ENCODE measurements at regions not wholly inside any gene's neighbourhood (a gene's known extent, or its start where the extent isn't known, plus 50 kb on each side); places are given as distances from the start of the nearest gene placed in this dataset.
"Not testable (repeated sequence)": the region's sequence is repeated elsewhere in the genome, so short reads cannot be mapped to it uniquely, and the experiment has no call there.

- no peaks in the 10 kb centered on the region for H3K4me1 ChIP-seq (ENCODE audit: control insufficient read depth, insufficient read depth, low read length, poor library complexity, severe bottlenecking)
- H3K27ac ChIP-seq (ENCODE audit: insufficient read depth, low read length, poor library complexity, severe bottlenecking), result no peak overlapping the region
- no peak for DNase-seq
- no peaks in the 10 kb centered on the region for H3K9me3 ChIP-seq (ENCODE audit: control insufficient read depth, low read length)
- no peaks in the 10 kb centered on the region for H3K36me3 ChIP-seq (ENCODE audit: control insufficient read depth, insufficient read depth, low read length)
- no peaks in the 10 kb centered on the region for H3K27me3 ChIP-seq (replicated peaks; ENCODE audit: control insufficient read depth, insufficient read depth, low read length, poor library complexity, severe bottlenecking)
- H3K4me3 ChIP-seq (ENCODE audit: insufficient read depth, low read depth, low read length, poor library complexity, severe bottlenecking), result no peak overlapping the region
Observed at GRCh38 chr10:83769281-83769820, 370.0 kb upstream of the GHITM start.

GRCh38 chr10:83786701-83787100 is 352.6 kb upstream of the GHITM start:
- H3K4me1 ChIP-seq (ENCODE audit: control insufficient read depth, insufficient read depth, low read length, poor library complexity, severe bottlenecking); H3K27me3 ChIP-seq (replicated peaks; ENCODE audit: control insufficient read depth, insufficient read depth, low read length, poor library complexity, severe bottlenecking); H3K36me3 ChIP-seq (ENCODE audit: control insufficient read depth, insufficient read depth, low read length); H3K9me3 ChIP-seq (ENCODE audit: control insufficient read depth, low read length); H3K27ac ChIP-seq (ENCODE audit: insufficient read depth, low read length, poor library complexity, severe bottlenecking); H3K4me3 ChIP-seq (ENCODE audit: insufficient read depth, low read depth, low read length, poor library complexity, severe bottlenecking); DNase-seq: not testable (repeated sequence)

GRCh38 chr10:83801983-83802382 is 337.3 kb upstream of the GHITM start:
- Histone ChIP-seq H3K4me1 (ENCODE audit: control insufficient read depth, insufficient read depth, low read length, poor library complexity, severe bottlenecking) (no peaks in the 10 kb centered on the region), H3K27me3 (replicated peaks; ENCODE audit: control insufficient read depth, insufficient read depth, low read length, poor library complexity, severe bottlenecking) (no peaks in the 10 kb centered on the region), H3K4me3 (ENCODE audit: insufficient read depth, low read depth, low read length, poor library complexity, severe bottlenecking) (no peak overlapping the region), H3K27ac (ENCODE audit: insufficient read depth, low read length, poor library complexity, severe bottlenecking) (no peak overlapping the region), H3K9me3 (ENCODE audit: control insufficient read depth, low read length) (no peaks in the 10 kb centered on the region), H3K36me3 (ENCODE audit: control insufficient read depth, insufficient read depth, low read length) (no peaks in the 10 kb centered on the region)
- DNase-seq, result no peak

GRCh38 chr10:83806717-83807116 is 332.6 kb upstream of the GHITM start:
- no peak overlapping the region for H3K4me3 ChIP-seq (ENCODE audit: insufficient read depth, low read depth, low read length, poor library complexity, severe bottlenecking)
- no peak for DNase-seq
- H3K27ac ChIP-seq (ENCODE audit: insufficient read depth, low read length, poor library complexity, severe bottlenecking), result no peak overlapping the region
- no peaks in the 10 kb centered on the region for H3K4me1 ChIP-seq (ENCODE audit: control insufficient read depth, insufficient read depth, low read length, poor library complexity, severe bottlenecking)
- no peaks in the 10 kb centered on the region for H3K9me3 ChIP-seq (ENCODE audit: control insufficient read depth, low read length)
- H3K27me3 ChIP-seq (replicated peaks; ENCODE audit: control insufficient read depth, insufficient read depth, low read length, poor library complexity, severe bottlenecking), result no peaks in the 10 kb centered on the region
- no peaks in the 10 kb centered on the region for H3K36me3 ChIP-seq (ENCODE audit: control insufficient read depth, insufficient read depth, low read length)

GRCh38 chr10:83809001-83809400 is 330.3 kb upstream of the GHITM start:
- no peaks in the 10 kb centered on the region for H3K27me3 ChIP-seq (replicated peaks; ENCODE audit: control insufficient read depth, insufficient read depth, low read length, poor library complexity, severe bottlenecking)
- H3K9me3 ChIP-seq (ENCODE audit: control insufficient read depth, low read length), result no peaks in the 10 kb centered on the region
- H3K27ac ChIP-seq (ENCODE audit: insufficient read depth, low read length, poor library complexity, severe bottlenecking), result no peak overlapping the region
- no peak overlapping the region for H3K4me3 ChIP-seq (ENCODE audit: insufficient read depth, low read depth, low read length, poor library complexity, severe bottlenecking)
- DNase-seq, result no peak
- H3K4me1 ChIP-seq (ENCODE audit: control insufficient read depth, insufficient read depth, low read length, poor library complexity, severe bottlenecking), result no peaks in the 10 kb centered on the region
- no peaks in the 10 kb centered on the region for H3K36me3 ChIP-seq (ENCODE audit: control insufficient read depth, insufficient read depth, low read length)

- Histone ChIP-seq H3K4me3 (ENCODE audit: insufficient read depth, low read depth, low read length, poor library complexity, severe bottlenecking) (no peak overlapping the region), H3K27ac (ENCODE audit: insufficient read depth, low read length, poor library complexity, severe bottlenecking) (no peak overlapping the region)
- DNase-seq, result no peak
Observed at GRCh38 chr10:83816942-83817341, 322.4 kb upstream of the GHITM start.

GRCh38 chr10:83817797-83818196 is 321.5 kb upstream of the GHITM start:
- Histone ChIP-seq H3K36me3 (ENCODE audit: control insufficient read depth, insufficient read depth, low read length) (no peaks in the 10 kb centered on the region), H3K4me1 (ENCODE audit: control insufficient read depth, insufficient read depth, low read length, poor library complexity, severe bottlenecking) (no peaks in the 10 kb centered on the region), H3K4me3 (ENCODE audit: insufficient read depth, low read depth, low read length, poor library complexity, severe bottlenecking) (no peak overlapping the region), H3K27ac (ENCODE audit: insufficient read depth, low read length, poor library complexity, severe bottlenecking) (no peak overlapping the region), H3K27me3 (replicated peaks; ENCODE audit: control insufficient read depth, insufficient read depth, low read length, poor library complexity, severe bottlenecking) (no peaks in the 10 kb centered on the region), H3K9me3 (ENCODE audit: control insufficient read depth, low read length) (no peaks in the 10 kb centered on the region)
- DNase-seq, result no peak

More at GRCh38 chr10:83816942-83817341, 322.4 kb upstream of the GHITM start:
- no peaks in the 10 kb centered on the region for H3K27me3 ChIP-seq (replicated peaks; ENCODE audit: control insufficient read depth, insufficient read depth, low read length, poor library complexity, severe bottlenecking)
- no peaks in the 10 kb centered on the region for H3K9me3 ChIP-seq (ENCODE audit: control insufficient read depth, low read length)
- no peaks in the 10 kb centered on the region for H3K36me3 ChIP-seq (ENCODE audit: control insufficient read depth, insufficient read depth, low read length)
- no peaks in the 10 kb centered on the region for H3K4me1 ChIP-seq (ENCODE audit: control insufficient read depth, insufficient read depth, low read length, poor library complexity, severe bottlenecking)

GRCh38 chr10:83819609-83820008 is 319.7 kb upstream of the GHITM start:
- Histone ChIP-seq H3K27me3 (replicated peaks; ENCODE audit: control insufficient read depth, insufficient read depth, low read length, poor library complexity, severe bottlenecking) (no peaks in the 10 kb centered on the region), H3K4me3 (ENCODE audit: insufficient read depth, low read depth, low read length, poor library complexity, severe bottlenecking) (no peak overlapping the region), H3K36me3 (ENCODE audit: control insufficient read depth, insufficient read depth, low read length) (no peaks in the 10 kb centered on the region), H3K4me1 (ENCODE audit: control insufficient read depth, insufficient read depth, low read length, poor library complexity, severe bottlenecking) (no peaks in the 10 kb centered on the region), H3K9me3 (ENCODE audit: control insufficient read depth, low read length) (no peaks in the 10 kb centered on the region), H3K27ac (ENCODE audit: insufficient read depth, low read length, poor library complexity, severe bottlenecking) (no peak overlapping the region)
- no peak for DNase-seq

- Histone ChIP-seq H3K9me3 (ENCODE audit: control insufficient read depth, low read length) (no peaks in the 10 kb centered on the region), H3K4me3 (ENCODE audit: insufficient read depth, low read depth, low read length, poor library complexity, severe bottlenecking) (no peak overlapping the region), H3K27ac (ENCODE audit: insufficient read depth, low read length, poor library complexity, severe bottlenecking) (no peak overlapping the region), H3K36me3 (ENCODE audit: control insufficient read depth, insufficient read depth, low read length) (no peaks in the 10 kb centered on the region), H3K27me3 (replicated peaks; ENCODE audit: control insufficient read depth, insufficient read depth, low read length, poor library complexity, severe bottlenecking) (no peaks in the 10 kb centered on the region), H3K4me1 (ENCODE audit: control insufficient read depth, insufficient read depth, low read length, poor library complexity, severe bottlenecking) (no peaks in the 10 kb centered on the region)
- DNase-seq, result no peak
Observed at GRCh38 chr10:83820033-83820432, 319.3 kb upstream of the GHITM start.

GRCh38 chr10:83824099-83824498 is 315.2 kb upstream of the GHITM start:
- no peaks in the 10 kb centered on the region for H3K27me3 ChIP-seq (replicated peaks; ENCODE audit: control insufficient read depth, insufficient read depth, low read length, poor library complexity, severe bottlenecking)
- H3K9me3 ChIP-seq (ENCODE audit: control insufficient read depth, low read length), result no peaks in the 10 kb centered on the region
- no peaks in the 10 kb centered on the region for H3K36me3 ChIP-seq (ENCODE audit: control insufficient read depth, insufficient read depth, low read length)
- no peak for DNase-seq
- no peaks in the 10 kb centered on the region for H3K4me1 ChIP-seq (ENCODE audit: control insufficient read depth, insufficient read depth, low read length, poor library complexity, severe bottlenecking)
- H3K4me3 ChIP-seq (ENCODE audit: insufficient read depth, low read depth, low read length, poor library complexity, severe bottlenecking), result no peak overlapping the region
- no peak overlapping the region for H3K27ac ChIP-seq (ENCODE audit: insufficient read depth, low read length, poor library complexity, severe bottlenecking)

- Histone ChIP-seq H3K4me1 (ENCODE audit: control insufficient read depth, insufficient read depth, low read length, poor library complexity, severe bottlenecking) (no peaks in the 10 kb centered on the region), H3K36me3 (ENCODE audit: control insufficient read depth, insufficient read depth, low read length) (no peaks in the 10 kb centered on the region), H3K4me3 (ENCODE audit: insufficient read depth, low read depth, low read length, poor library complexity, severe bottlenecking) (no peak overlapping the region), H3K27me3 (replicated peaks; ENCODE audit: control insufficient read depth, insufficient read depth, low read length, poor library complexity, severe bottlenecking) (no peaks in the 10 kb centered on the region), H3K9me3 (ENCODE audit: control insufficient read depth, low read length) (no peaks in the 10 kb centered on the region), H3K27ac (ENCODE audit: insufficient read depth, low read length, poor library complexity, severe bottlenecking) (no peak overlapping the region)
- DNase-seq, result no peak
Observed at GRCh38 chr10:83834096-83834495, 305.2 kb upstream of the GHITM start.

Measured in effector memory CD4-positive, alpha-beta T cell (primary cell).